GM21381 (cell line): ENCODE measurements at regions not wholly inside any gene's neighbourhood (a gene's known extent, or its start where the extent isn't known, plus 50 kb on each side); places are given as distances from the start of the nearest gene placed in this dataset.
"Not testable (repeated sequence)": the region's sequence is repeated elsewhere in the genome, so short reads cannot be mapped to it uniquely, and the experiment has no call there.

ENCODE experiments used
- ATAC-seq: cut with Tn5 transposase; IDR thresholded peaks from one replicate; pipeline ENCODE4 v1.9.1; 2021; ENCODE audit warnings: mild to moderate bottlenecking, moderate library complexity; ENCODE audit not compliant: unreplicated experiment

DNA sequence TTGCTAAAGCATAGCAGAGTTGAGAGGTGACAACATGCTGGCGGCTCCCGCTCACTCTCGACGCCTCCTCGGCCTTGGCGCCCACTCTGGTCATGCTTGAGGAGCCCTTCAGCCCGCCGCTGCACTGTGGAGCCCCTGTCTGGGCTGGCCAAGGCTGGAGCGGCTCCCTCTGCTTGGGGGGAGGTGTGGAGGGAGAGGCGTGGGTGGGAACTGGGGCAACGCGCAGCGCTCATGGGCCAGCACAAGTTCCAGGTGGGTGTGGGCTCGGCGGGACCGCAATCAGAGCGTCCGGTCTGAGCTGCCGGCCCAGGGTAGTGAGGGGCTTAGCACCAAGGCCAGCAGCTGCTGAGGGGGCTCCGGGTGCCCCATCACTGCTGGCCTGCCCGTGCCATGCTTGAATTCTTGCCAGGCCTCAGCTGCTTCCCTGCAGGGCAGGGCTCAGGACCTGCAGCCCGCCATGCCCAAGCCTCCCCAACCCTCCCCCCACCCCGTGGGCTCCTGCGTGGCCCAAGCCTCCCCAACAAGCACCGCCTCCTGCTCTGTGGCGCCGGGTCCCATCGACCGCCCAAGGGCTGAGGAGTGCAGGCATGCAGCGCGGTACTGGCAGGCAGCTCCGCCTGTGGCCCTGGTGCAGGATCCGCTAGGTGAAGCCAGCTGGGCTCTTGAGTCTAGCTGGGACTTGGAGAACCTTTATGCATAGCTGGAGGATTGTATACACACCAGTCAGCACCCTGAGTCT, 2052.8 kb upstream of the CELF4 start:
- no peak for ATAC-seq

DNA sequence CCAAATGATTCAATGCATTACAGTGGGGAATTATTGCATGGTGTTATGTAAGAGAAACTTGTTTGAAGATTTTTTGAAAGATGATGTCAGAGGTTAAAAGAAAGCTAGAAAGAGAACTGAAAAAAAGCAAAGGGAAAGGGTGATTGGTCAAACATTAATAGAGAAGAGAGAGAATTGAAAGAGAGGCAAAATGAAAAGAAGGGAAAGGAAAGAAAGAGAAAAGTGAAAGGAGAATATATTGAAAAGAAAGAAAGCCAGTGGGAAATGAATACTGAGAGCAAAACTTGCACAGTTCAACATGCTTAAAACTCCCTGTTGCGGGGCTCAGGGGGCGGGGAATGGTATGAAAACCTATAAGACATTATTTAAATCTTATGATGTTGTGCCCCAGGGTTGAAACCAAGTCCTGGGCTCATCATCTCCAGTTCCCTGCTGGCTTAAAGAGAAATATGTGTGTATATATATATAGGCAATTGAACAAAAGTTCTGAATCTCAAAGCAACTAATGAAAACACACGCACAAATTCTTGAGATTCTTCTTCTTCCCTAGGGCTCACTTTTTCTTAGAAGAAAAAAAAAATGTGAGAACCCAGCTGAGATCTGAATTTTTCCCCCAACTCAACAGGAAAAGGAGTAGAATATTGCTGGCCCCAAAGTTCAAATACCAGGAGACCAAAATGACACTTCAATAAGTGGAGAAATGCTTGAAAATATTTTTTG, 2045.9 kb upstream of the CELF4 start:
- ATAC-seq: no peak

DNA sequence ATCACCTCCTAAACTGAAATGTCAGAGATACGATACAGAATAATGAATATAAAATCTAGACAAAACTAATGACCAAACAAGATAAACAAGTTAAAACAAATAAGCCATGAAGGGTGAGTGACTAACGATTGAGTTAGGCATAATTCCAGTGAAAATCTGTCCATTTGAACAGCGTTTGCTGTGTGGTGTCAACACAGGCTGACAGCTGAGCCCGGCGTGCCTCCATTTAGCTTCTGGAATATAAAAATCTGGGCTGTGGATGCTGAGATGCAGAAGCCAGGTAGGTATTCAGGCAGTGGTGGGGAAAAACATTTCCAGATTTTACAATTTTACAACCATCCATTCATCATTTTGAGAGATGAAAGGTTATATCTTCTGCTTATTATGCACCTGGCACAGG, 2041.4 kb upstream of the CELF4 start:
- no peak for ATAC-seq

DNA sequence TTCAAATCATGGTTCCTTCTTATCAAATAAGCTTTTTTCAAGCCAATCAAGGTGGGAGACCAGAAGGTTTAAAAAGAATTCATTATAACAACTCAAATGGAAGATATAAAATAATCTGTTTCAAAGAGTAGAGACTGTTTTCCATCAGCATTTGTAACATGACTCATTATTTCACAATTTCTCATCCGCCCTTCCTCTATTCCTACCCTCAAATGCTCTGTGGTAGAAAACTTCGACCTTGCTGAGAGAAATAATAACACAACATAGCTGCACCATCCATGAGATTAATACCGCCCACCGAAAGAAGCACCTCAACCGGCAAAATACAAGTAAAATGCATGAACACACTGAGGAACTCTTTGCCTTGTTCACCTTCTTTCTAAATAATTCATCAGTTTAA, 2039.2 kb upstream of the CELF4 start:
- ATAC-seq: no peak

DNA sequence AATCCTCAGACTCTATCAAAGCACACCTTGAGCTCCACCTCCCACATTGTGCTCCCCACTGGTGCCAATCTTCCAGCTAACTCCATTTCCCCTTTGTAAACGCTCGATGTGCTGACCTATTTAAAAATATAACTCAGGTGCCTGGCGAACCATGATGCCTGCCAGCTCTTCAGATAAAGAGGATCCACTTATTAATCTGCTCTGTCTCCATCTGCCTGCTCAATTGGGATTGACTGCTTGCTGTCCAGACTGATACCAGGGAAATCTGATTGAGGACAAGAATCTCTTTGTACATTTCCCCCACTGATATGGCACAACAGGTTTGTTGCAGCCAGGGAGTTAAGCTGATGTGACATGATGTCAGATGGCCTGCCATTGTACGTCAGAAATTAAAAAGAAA, 2036.5 kb upstream of the CELF4 start:
- no peak for ATAC-seq

DNA sequence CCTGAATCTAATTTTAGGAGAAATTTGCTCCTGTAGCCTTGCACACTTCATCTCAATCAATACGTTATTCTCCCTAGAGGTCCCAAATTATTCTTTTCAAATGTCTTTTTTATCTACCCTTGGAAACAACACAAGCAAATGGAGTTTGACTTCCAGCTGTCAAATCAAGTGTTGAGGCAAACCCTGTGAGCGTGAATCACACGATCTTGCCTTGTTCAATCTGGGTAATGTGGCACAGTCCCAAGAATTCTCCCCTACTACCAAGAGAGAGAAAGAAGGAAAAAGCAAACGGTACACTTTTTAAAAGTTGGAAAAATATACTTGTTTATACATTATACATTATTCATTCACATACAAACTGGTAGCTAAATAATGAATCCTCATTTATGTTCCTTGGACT, 2035.3 kb upstream of the CELF4 start:
- no peak for ATAC-seq

DNA sequence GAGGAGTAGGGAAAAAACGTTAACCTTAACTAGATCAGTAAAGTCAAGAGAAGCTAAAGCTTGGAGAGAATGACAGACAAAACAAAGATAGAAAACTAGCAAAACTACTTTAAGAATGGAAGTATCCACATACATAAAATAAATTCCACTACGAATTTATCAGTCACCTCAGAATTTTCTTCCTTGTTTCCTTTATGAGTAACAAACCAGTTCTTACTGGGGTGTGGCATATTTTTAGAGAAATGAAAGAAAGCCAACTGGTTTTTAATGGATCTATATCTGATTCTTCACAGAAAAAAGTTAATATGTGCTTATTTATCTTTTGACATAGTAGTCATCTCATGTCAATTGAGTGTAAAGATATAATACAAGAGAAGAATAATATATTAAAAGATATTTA, 2033.7 kb upstream of the CELF4 start:
- no peak for ATAC-seq

DNA sequence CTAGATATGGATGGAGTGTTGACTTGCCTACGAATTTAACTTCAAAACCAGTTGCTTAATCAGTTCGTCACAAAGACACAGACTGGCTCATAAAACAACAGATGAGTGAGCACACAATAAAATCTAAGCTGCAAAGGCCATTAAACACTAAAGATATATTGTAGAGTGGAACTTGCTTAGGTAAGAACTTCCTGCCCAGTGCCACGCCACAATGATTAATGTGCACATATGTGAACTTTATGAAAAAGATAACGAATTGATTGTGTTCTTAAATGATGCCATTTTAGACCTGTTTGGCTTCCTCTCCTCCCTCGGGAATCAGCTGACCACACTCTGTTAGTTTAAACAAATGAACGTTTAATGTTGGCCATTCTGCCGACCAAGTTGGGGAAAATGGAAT, 2031.3 kb upstream of the CELF4 start:
- ATAC-seq: no peak

DNA sequence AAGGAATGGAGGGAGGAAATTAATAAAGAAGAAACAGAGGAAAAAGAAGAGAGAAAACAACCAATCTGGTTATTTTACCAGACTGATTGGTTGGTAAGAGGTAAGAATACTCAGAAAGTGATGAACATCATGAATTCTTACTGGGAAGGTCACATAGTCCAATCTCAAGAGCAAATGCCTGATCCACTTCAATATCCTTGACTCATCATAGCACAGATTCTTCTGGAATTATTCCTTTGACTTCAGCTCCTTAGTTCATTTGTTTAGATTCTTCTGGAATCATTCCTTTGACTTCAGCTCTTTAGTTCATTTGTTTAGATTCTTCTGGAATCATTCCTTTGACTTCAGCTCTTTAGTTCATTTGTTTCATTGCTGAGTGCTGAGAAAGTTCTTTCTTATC, 2030.6 kb upstream of the CELF4 start:
- ATAC-seq: no peak

DNA sequence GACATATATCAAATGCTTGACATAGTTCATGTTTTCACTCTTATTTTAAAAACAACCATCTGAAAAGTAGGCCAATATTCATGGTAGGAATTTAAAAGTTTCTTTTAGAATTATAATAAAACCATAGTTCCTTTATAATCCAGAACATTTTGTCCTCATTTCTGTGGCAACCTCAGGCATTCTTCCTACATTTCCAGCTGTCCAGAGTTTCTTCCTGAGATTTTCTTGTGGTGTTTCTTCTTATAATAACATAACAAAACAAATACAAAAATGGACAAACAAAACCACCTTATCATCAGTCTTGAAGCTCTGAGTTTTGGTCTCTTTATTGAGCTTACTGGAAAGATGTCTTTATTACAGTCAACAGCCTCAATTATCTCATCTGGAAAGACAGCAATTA, 2028.6 kb upstream of the CELF4 start:
- ATAC-seq: no peak

DNA sequence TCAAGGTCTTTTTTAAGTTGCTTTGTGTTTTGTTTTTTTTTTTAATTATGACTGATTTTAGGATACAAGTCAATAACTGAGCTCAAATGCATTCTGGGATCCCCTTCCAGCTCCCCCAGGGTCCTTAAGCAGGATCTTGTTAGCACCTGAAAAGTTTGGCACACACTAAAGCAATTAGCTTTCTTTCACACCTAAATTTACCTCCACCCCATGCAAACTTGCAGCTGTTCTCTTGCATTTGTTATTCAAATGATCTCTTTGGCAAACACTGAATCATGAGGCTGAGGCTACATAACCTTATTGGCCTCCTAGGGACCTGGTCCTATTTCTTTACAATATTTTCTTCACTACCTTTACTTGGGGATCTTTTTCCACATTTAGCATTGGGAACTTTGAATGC, 2026.1 kb upstream of the CELF4 start:
- no peak for ATAC-seq

DNA sequence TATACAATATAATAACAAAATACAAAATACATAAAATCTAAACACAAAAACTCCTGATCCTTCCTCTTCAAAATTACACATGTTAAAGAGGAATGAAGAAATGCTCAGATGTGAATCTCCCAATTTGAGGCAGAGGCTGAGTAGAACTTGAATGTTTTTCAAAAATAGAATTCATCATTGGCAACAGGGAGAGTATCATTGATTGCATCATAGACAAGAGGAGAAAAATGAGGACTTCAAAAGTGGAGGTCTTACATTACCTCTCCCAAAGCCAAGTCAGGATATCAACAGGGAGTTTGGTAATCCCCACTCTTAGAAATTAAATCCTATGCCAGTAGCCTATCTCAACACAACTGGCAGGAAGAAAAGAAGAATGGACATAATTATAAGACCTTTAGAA, 2023.9 kb upstream of the CELF4 start:
- ATAC-seq: no peak

DNA sequence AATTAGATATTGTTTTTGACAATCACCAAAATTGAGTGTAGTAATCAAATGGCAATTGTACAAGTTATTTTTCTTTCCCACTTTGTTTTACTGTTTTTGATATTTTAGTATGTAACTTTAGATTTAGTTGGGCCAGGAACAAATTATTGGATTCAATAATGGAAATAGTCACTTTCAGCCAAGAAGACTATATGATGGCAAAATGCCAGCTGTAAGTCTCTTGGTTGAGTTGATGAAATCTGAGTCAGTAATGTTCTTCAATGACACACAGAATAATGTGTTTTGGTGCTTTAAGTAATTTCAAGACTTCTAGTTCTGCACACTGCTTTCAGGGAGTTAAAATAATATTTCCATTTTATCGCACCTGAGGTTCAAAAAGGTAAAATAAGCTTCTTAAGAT, 2022.0 kb upstream of the CELF4 start:
- ATAC-seq: no peak

DNA sequence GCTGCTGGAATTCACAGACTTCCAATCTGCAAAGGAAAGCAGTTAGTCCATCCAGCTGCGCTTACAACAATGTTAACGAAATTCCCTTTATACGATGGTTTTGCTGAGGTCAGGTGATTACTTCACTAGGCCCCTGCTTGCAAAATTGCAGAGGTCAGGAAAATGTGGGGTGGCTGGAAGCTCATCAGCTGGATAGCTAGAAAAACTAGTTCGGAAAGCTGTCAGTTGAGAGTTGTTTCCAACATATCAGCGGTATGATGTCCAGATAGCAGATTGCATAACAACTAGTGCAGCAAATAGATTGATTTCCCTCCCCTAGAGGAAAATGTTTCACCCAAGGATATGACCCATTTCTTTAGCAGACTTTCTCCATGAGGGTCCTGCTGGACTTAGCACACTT, 2021.1 kb upstream of the CELF4 start:
- ATAC-seq: no peak

DNA sequence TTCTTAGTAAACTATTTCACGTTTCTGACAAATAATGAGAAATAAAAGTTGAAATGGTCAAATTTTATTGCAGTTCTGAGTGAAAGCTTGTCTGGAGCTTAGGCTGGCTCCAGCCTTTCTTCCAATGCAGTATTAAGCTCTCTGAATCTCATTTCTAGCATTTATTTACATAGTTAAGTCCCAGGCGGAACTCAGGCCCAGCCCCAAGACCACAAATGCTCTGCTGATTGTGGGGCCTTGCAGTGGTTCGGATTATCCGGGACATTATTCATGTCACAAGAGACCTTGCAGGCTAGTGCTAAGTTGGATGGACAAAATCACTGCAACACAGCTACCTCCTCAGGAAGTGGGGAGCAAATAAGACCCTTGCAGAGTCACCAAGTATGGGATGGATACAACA, 2009.3 kb upstream of the CELF4 start:
- no peak for ATAC-seq

DNA sequence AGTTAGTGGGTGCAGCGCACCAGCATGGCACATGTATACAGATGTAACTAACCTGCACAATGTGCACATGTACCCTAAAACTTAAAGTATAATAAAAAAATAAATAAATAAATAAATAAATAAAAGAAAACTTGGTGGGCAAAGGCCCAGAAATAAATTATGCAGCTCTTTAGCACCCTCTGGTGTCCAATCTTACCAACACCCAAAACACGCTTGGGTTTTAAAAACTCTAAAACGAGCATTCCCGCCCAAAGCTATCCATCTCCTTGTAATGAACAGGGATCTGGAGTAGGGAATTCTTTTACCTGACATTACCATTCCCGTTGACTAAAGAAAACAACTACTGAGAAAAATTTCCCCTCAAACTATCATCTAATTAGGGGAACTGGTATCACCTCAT, 2005.9 kb upstream of the CELF4 start:
- ATAC-seq: no peak

DNA sequence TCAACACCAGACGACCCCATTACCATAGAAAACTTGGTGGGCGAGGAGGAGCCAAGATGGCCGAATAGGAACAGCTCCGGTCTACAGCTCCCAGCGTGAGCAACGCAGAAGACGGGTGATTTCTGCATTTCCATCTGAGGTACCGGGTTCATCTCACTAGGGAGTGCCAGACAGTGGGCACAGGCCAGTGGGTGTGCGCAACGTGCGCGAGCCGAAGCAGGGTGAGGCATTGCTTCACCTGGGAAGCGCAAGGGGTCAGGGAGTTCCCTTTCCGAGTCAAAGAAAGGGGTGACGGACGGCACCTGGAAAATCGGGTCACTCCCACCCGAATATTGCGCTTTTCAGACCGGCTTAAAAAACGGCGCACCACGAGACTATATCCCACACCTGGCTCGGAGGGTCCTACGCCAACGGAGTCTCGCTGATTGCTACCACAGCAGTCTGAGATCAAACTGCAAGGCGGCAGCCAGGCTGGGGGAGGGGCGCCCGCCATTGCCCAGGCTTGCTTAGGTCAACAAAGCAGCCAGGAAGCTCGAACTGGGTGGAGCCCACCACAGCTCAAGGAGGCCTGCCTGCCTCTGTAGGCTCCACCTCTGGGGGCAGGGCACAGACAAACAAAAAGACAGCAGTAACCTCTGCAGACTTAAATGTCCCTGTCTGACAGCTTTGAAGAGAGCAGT, 2000.1 kb upstream of the CELF4 start:
- ATAC-seq: not testable (repeated sequence)

DNA sequence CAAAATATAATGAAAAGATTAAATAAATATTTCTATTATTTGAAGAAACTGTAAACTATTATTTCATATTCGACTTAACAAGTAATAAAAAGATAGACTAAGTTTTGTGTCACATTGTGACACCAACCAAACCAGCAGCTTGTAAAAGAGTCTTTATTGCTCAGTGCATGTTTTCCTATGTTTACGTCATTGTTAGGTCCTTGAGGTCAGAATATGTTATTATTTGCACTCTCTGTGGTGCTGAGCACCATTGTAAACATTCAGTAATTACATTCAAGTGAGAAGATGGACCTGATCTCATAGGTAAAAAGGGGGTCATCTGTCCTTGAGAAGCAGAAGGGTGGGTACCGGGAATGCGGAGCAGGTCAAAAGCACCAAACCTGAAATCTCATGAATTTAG, 1999.1 kb upstream of the CELF4 start:
- no peak for ATAC-seq

DNA sequence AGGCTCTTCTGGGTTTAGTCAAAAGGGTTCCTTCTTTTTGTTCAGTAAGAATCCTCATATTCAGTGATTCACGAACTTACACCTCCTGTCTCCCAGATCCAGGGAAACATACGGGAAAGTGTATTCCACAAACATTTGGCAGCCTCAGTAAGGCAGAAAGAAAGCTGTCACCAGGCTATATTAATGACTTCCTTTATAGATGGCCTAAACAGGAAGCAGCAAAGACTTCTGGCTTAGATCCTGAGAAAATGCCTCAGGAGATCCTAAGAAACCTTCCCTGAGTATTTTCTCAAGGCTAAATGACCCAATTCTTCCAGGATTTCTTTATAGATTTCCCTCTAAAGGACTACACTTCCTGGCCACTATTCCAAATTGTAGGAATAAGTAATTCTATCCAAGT, 1995.5 kb upstream of the CELF4 start:
- no peak for ATAC-seq

DNA sequence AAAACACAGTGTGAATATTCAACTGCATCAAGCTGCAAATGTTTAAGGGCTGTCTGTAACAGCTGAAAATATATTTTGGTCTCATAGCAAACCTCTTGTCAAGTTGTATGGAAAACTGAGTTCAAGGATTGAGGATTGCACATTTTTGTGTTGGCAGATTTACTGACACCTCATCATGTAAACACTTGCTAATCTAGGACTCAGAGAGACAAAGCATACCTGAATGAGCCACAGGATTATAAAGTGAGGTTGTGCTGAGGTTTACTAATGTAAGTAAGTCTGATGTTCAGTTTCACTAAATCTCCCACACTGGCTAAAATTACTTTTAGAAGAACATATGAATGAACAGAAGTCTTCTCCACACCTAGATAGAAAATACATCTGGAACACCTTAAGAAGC, 1993.1 kb upstream of the CELF4 start:
- no peak for ATAC-seq

DNA sequence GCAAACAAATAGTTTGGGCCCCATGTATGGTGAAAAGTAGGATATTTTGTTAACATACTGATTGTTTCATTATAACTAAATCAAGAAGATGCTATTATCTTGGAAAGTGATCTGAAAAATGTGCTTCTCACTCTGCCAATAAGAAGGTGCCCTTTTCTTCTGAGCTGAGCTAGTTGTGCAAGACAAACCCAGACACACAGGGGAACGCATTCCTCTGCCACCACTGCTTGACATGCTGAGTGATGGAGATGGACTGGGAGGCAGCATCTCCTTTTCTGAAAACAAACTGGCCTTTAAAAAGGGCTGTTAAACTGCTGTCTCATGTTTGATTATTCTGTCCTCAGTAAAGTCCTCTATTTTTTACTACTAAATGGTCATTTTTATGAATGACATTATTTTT, 1989.9 kb upstream of the CELF4 start:
- ATAC-seq: no peak

DNA sequence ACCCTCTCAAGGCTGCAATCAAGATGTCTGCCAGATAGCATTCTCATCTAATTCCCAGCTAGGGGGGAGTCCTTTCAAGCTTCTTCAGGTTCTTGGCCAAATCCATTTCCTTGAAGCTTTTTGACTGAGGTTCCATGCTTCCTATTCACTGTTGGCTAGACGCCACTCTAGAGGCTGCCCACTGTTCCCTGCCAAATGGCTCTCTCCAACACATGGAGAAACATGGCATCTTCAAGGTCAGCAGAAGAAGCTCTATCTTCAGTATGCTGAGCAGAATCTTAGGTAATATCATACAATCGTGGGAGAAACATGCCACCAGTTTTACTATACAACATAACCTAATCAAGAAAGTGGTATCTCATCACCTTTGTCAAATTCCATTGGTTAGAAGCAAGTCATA, 1985.1 kb upstream of the CELF4 start:
- ATAC-seq: no peak
